Astrocyte of the spinal cord (primary cell): ENCODE measurements at regions not wholly inside any gene's neighbourhood (a gene's known extent, or its start where the extent isn't known, plus 50 kb on each side); places are given as distances from the start of the nearest gene placed in this dataset.

Experiments used
- DNase-seq: peaks from one replicate; pipeline ENCODE4 v3.0.0; 2011; ENCODE audit warnings: low read depth, low spot score
- H3K4me3 ChIP-seq: 2 replicates; pipeline ENCODE4 v1.5.1; 2011; ENCODE audit warnings: low read depth, mild to moderate bottlenecking, low read length, moderate library complexity
- in situ Hi-C: cut with HindIII; loops from 2 replicates; pipeline ENCODE4 v1.10.0; 2017; ENCODE audit warnings: low sequenced_read_pairs
- TF ChIP-seq, protein P1 (sequence below): IDR thresholded peaks from 2 replicates; pipeline ENCODE4 v1.5.1; 2012; ENCODE audit warnings: low read depth, mild to moderate bottlenecking, low read length, inconsistent platforms

- H3K4me3 ChIP-seq, result no peak overlapping the region
- DNase-seq, result peak; percentile 71
- in situ Hi-C loops, result no loop called here
- TF ChIP-seq, protein P1, sequence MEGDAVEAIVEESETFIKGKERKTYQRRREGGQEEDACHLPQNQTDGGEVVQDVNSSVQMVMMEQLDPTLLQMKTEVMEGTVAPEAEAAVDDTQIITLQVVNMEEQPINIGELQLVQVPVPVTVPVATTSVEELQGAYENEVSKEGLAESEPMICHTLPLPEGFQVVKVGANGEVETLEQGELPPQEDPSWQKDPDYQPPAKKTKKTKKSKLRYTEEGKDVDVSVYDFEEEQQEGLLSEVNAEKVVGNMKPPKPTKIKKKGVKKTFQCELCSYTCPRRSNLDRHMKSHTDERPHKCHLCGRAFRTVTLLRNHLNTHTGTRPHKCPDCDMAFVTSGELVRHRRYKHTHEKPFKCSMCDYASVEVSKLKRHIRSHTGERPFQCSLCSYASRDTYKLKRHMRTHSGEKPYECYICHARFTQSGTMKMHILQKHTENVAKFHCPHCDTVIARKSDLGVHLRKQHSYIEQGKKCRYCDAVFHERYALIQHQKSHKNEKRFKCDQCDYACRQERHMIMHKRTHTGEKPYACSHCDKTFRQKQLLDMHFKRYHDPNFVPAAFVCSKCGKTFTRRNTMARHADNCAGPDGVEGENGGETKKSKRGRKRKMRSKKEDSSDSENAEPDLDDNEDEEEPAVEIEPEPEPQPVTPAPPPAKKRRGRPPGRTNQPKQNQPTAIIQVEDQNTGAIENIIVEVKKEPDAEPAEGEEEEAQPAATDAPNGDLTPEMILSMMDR, result peak; percentile 98
These were observed 402.9 kb upstream of the SLC14A2 start for GRCh38 chr18:45212181-45213039.

GRCh38 chr18:45213040-45213333 is 402.3 kb upstream of the SLC14A2 start:
- no peak for DNase-seq
- TF ChIP-seq, protein P1, result no peak
- in situ Hi-C loops, result no loop called here
- H3K4me3 ChIP-seq, result no peak overlapping the region

- TF ChIP-seq, protein P1, result no peak
- in situ Hi-C loops, result no loop called here
- no peak for DNase-seq
- H3K4me3 ChIP-seq, result no peak overlapping the region
These were observed 396.8 kb upstream of the SLC14A2 start for GRCh38 chr18:45218436-45218835.

GRCh38 chr18:45221363-45221762 is 393.9 kb upstream of the SLC14A2 start:
- in situ Hi-C loops, result no loop called here
- DNase-seq, result peak; percentile 57
- no peak overlapping the region for H3K4me3 ChIP-seq
- TF ChIP-seq, protein P1, result no peak

GRCh38 chr18:45222180-45222579 is 393.1 kb upstream of the SLC14A2 start:
- DNase-seq, result no peak
- in situ Hi-C loops, result no loop called here

GRCh38 chr18:45227001-45227742 is 388.1 kb upstream of the SLC14A2 start:
- DNase-seq, result no peak
- in situ Hi-C loops, result no loop called here
- no peak overlapping the region for H3K4me3 ChIP-seq
- TF ChIP-seq, protein P1, result no peak

More at GRCh38 chr18:45222180-45222579, 393.1 kb upstream of the SLC14A2 start:
- no peak overlapping the region for H3K4me3 ChIP-seq
- TF ChIP-seq, protein P1, result no peak
